ENCODE measurements at regions not wholly inside any gene's neighbourhood (a gene's known extent, or its start where the extent isn't known, plus 50 kb on each side); places are given as distances from the start of the nearest gene placed in this dataset.

GRCh38 chr16:87121816-87122215, 195.4 kb downstream of the C16orf95 start:
- WGBS (ENCODE audit: insufficient coverage, insufficient replicate concordance, low lambda C conversion rate, missing lambda C conversion rate): 56% methylated on average over 4 of the region's 4 CpGs
- Histone ChIP-seq H3K36me3 (ENCODE audit: control insufficient read depth in 2 of 2, insufficient read depth in 2 of 2, low read length in 1 of 2) (no peaks in the 10 kb centered on the region), H3K27me3 (replicated peaks in 1 of 2; ENCODE audit: control insufficient read depth in 2 of 2, insufficient read depth in 2 of 2, low read length in 1 of 2) (no peaks in the 10 kb centered on the region), H3K4me2 (ENCODE audit: control insufficient read depth, insufficient read depth) (no peak overlapping the region), H3K79me2 (ENCODE audit: control insufficient read depth, insufficient read depth, low read length) (no peaks in the 10 kb centered on the region), H3K9ac (ENCODE audit: control insufficient read depth, insufficient read depth, low read length) (no peak overlapping the region), H3K9me3 (replicated peaks; ENCODE audit: control insufficient read depth, insufficient read depth, low read length) (no peaks in the 10 kb centered on the region), H3K4me3 (no peak overlapping the region), H2AFZ (ENCODE audit: control insufficient read depth, low read depth, low read length) (no peak overlapping the region), H3K27ac (ENCODE audit: control insufficient read depth, insufficient read depth) (no peak overlapping the region), H3K4me1 (ENCODE audit: control insufficient read depth, insufficient read depth, low read length) (no peaks in the 10 kb centered on the region), H4K20me1 (ENCODE audit: control insufficient read depth, insufficient read depth) (no peaks in the 10 kb centered on the region)
- BruUV-seq (replicated peaks): no TSS peak
- no peak for DNase-seq (ENCODE audit: low read depth, low spot score)
- intact Hi-C loops (cut with micrococcal nuclease; ENCODE audit: unreplicated experiment) (no loop called here), in situ Hi-C loops (cut with MboI) (no loop called here)
- POLR2A ChIA-PET: no interaction called here
- TF ChIP-seq CHD1 (IDR thresholded peaks at IDR 0.05; ENCODE audit: low read depth, low read length): no peak
- no peak for TF ChIP-seq HDAC6 (IDR thresholded peaks at IDR 0.05; ENCODE audit: unreplicated experiment)
- TF ChIP-seq SREBF1 (IDR thresholded peaks at IDR 0.05; ENCODE audit: low read length): no peak
- TF ChIP-seq IKZF1 (conservative IDR thresholded peaks at IDR 0.05): no peak
- no peak for TF ChIP-seq TCF3 (IDR thresholded peaks at IDR 0.05; ENCODE audit: borderline replicate concordance, insufficient read depth, low read depth, low read length)
- no peak for TF ChIP-seq EED (IDR thresholded peaks at IDR 0.05; ENCODE audit: low read depth)
- no peak for TF ChIP-seq FOS (IDR thresholded peaks at IDR 0.05; ENCODE audit: borderline replicate concordance, extremely low read depth, insufficient read length)
- TF ChIP-seq BCL11A (IDR thresholded peaks at IDR 0.05; ENCODE audit: low read depth, low read length): no peak
- TF ChIP-seq ZNF592 (IDR thresholded peaks at IDR 0.05): no peak
- TF ChIP-seq, protein P1, sequence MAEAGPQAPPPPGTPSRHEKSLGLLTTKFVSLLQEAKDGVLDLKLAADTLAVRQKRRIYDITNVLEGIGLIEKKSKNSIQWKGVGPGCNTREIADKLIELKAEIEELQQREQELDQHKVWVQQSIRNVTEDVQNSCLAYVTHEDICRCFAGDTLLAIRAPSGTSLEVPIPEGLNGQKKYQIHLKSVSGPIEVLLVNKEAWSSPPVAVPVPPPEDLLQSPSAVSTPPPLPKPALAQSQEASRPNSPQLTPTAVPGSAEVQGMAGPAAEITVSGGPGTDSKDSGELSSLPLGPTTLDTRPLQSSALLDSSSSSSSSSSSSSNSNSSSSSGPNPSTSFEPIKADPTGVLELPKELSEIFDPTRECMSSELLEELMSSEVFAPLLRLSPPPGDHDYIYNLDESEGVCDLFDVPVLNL (IDR thresholded peaks at IDR 0.05; ENCODE audit: low read depth, low read length): no peak
- TF ChIP-seq ZBED1 (IDR thresholded peaks at IDR 0.05; ENCODE audit: borderline replicate concordance): no peak
- no peak for TF ChIP-seq STAT1 (conservative IDR thresholded peaks at IDR 0.05)
- TF ChIP-seq RELB (IDR thresholded peaks at IDR 0.05; ENCODE audit: low read depth): no peak
- no peak for TF ChIP-seq NR2C2 (IDR thresholded peaks at IDR 0.05; ENCODE audit: borderline replicate concordance, control insufficient read depth, insufficient read length, low read depth)
- no peak for TF ChIP-seq STAT3 (IDR thresholded peaks at IDR 0.05; ENCODE audit: low read depth, low read length)
- TF ChIP-seq, protein P2, sequence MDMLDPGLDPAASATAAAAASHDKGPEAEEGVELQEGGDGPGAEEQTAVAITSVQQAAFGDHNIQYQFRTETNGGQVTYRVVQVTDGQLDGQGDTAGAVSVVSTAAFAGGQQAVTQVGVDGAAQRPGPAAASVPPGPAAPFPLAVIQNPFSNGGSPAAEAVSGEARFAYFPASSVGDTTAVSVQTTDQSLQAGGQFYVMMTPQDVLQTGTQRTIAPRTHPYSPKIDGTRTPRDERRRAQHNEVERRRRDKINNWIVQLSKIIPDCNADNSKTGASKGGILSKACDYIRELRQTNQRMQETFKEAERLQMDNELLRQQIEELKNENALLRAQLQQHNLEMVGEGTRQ (IDR thresholded peaks at IDR 0.05; ENCODE audit: borderline replicate concordance, low read depth, low read length): no peak
- no peak for TF ChIP-seq RB1 (IDR thresholded peaks at IDR 0.05; ENCODE audit: borderline replicate concordance)
- no peak for TF ChIP-seq ZNF217 (IDR thresholded peaks at IDR 0.05)
- no peak for TF ChIP-seq SMAD1 (IDR thresholded peaks at IDR 0.05; ENCODE audit: low read depth, partially characterized antibody)
- CTCF ChIA-PET: no interaction called here
- RAD21 ChIA-PET (ENCODE audit: unreplicated experiment): no interaction called here
- no peak for FAIRE-seq
- SMC1A ChIA-PET (ENCODE audit: uncharacterized antibody, unreplicated experiment): no interaction called here
- ATAC-seq: no peak
